IMR-90 (cell line): ENCODE measurements at regions not wholly inside any gene's neighbourhood (a gene's known extent, or its start where the extent isn't known, plus 50 kb on each side); places are given as distances from the start of the nearest gene placed in this dataset.
A peak's percentile ranks its signal among the peaks of the same experiment; 100 is the strongest.

Experiments used
- ATAC-seq: fragments of 200-7000 bp; cut with Tn5 transposase; 2 replicates; pipeline ENCODE4 v1.9.1; 2020; ENCODE audit warnings: low read depth, mild to moderate bottlenecking, moderate library complexity
- BruUV-seq: library from RNA; stranded (reverse); fragments of 400-500 nt; replicated peaks from 2 replicates; lab custom pipeline; 2021; lab: Mats Ljungman, UMichigan
- CTCF ChIA-PET: fragments of 300-600 bp; formaldehyde crosslinking; extraction: SDS; loops from one replicate; lab custom pipeline; 2021; ENCODE audit warnings: antibody characterized with exemption; lab: Yijun Ruan, JAX
- POLR2A ChIA-PET: fragments of 300-600 bp; sonication (Branson Sonifier 250); formaldehyde crosslinking; loops from one replicate; lab custom pipeline; 2022; ENCODE audit warnings: antibody characterized with exemption; ENCODE audit not compliant: unreplicated experiment; lab: Charles Lee
- DNase-seq: peaks from one replicate; pipeline ENCODE4 v3.0.0; 2013
- H2AFZ ChIP-seq: replicated peaks from 2 replicates; pipeline ENCODE3; 2013; ENCODE audit warnings: low read length, mild to moderate bottlenecking; ENCODE audit not compliant: poor library complexity
- H2AK5ac ChIP-seq: 2 replicates; pipeline ENCODE4 v1.6.1; 2013; ENCODE audit warnings: low read depth, low read length, inconsistent platforms
- H2AK9ac ChIP-seq: replicated peaks from 2 replicates; pipeline ENCODE3; 2013; ENCODE audit warnings: mild to moderate bottlenecking, low read depth, low read length, moderate library complexity; ENCODE audit not compliant: poor library complexity
- H2BK120ac ChIP-seq: 2 replicates; pipeline ENCODE4 v1.6.1; 2013; ENCODE audit warnings: low read depth, low read length, inconsistent platforms
- H2BK15ac ChIP-seq: 3 replicates; pipeline ENCODE4 v1.6.1; 2013; ENCODE audit warnings: low read depth, low read length, inconsistent platforms
- H2BK20ac ChIP-seq: 2 replicates; pipeline ENCODE4 v1.6.1; 2013; ENCODE audit warnings: low read depth, mild to moderate bottlenecking, inconsistent platforms, low read length, moderate library complexity
- H2BK5ac ChIP-seq: 2 replicates; pipeline ENCODE4 v1.6.1; 2013; ENCODE audit warnings: mild to moderate bottlenecking, low read depth, low read length, inconsistent platforms; ENCODE audit not compliant: poor library complexity, severe bottlenecking
- H3K14ac ChIP-seq: replicated peaks from 2 replicates; pipeline ENCODE4 v1.6.1; 2013; ENCODE audit warnings: low read depth, low read length, inconsistent platforms
- H3K18ac ChIP-seq: 2 replicates; pipeline ENCODE4 v1.6.1; 2013; ENCODE audit warnings: low read depth, low read length, control low read depth
- H3K23ac ChIP-seq: 2 replicates; pipeline ENCODE4 v1.6.1; 2013; ENCODE audit warnings: low read depth, low read length, inconsistent platforms
- H3K27ac ChIP-seq: 2 replicates; pipeline ENCODE4 v1.5.1; 2013; ENCODE audit warnings: mild to moderate bottlenecking, control low read depth, low read length; ENCODE audit not compliant: insufficient read depth
- H3K27me3 ChIP-seq: 2 replicates; pipeline ENCODE4 v1.6.1; 2013; ENCODE audit warnings: low read length; ENCODE audit not compliant: control insufficient read depth, insufficient read depth
- H3K36me3 ChIP-seq: 2 replicates; pipeline ENCODE4 v1.6.1; 2013; ENCODE audit warnings: low read length, mixed read lengths; ENCODE audit not compliant: control insufficient read depth, insufficient read depth
- H3K4ac ChIP-seq: 2 replicates; pipeline ENCODE4 v1.6.1; 2013; ENCODE audit warnings: low read depth, low read length, inconsistent platforms
- H3K4me1 ChIP-seq: 2 replicates; pipeline ENCODE4 v1.6.1; 2013; ENCODE audit warnings: low read length, mixed read lengths; ENCODE audit not compliant: control insufficient read depth, insufficient read depth
- H3K4me2 ChIP-seq: 2 replicates; pipeline ENCODE4 v1.6.1; 2013; ENCODE audit warnings: low read depth, mild to moderate bottlenecking, control low read depth, low read length, moderate library complexity
- H3K4me3 ChIP-seq: 2 replicates; pipeline ENCODE4 v1.5.1; 2013; ENCODE audit warnings: low read depth, mild to moderate bottlenecking, control low read depth, low read length, moderate library complexity; ENCODE audit not compliant: insufficient read depth
- H3K56ac ChIP-seq: 2 replicates; pipeline ENCODE4 v1.6.1; 2013; ENCODE audit warnings: low read length, inconsistent platforms; ENCODE audit not compliant: insufficient read depth; ENCODE audit errors: extremely low read depth
- H3K79me1 ChIP-seq, 2 experiments: 2 replicates each; pipeline ENCODE4 v1.6.1; 2013; ENCODE audit warnings: low read length in 2 of 2, inconsistent platforms in 1 of 2, low read depth in 1 of 2
- H3K9ac ChIP-seq: 2 replicates; pipeline ENCODE4 v1.6.1; 2013; ENCODE audit warnings: low read depth, low read length, control low read depth
- H3K9me1 ChIP-seq: 2 replicates; pipeline ENCODE4 v1.6.1; 2013; ENCODE audit warnings: low read length, inconsistent platforms; ENCODE audit not compliant: insufficient read depth
- H3K9me3 ChIP-seq: 2 replicates; pipeline ENCODE4 v1.6.1; 2013; ENCODE audit warnings: low read length; ENCODE audit not compliant: control insufficient read depth, insufficient read depth
- H4K20me1 ChIP-seq: 2 replicates; pipeline ENCODE4 v1.6.1; 2013; ENCODE audit warnings: low read length, inconsistent platforms; ENCODE audit not compliant: insufficient read depth
- H4K5ac ChIP-seq: 2 replicates; pipeline ENCODE4 v1.6.1; 2013; ENCODE audit warnings: mild to moderate bottlenecking, low read depth, low read length, control low read depth
- H4K8ac ChIP-seq, 2 experiments: 2 replicates each; pipeline ENCODE4 v1.6.1; 2013; ENCODE audit warnings: low read depth in 2 of 2, low read length in 2 of 2, control low read depth in 1 of 2, inconsistent platforms in 1 of 2
- H4K91ac ChIP-seq: 2 replicates; pipeline ENCODE4 v1.6.1; 2013; ENCODE audit warnings: low read depth, low read length, inconsistent platforms; ENCODE audit not compliant: insufficient read depth
- MAFK ChIP-seq: IDR thresholded peaks from 2 replicates; pipeline ENCODE4 v1.6.1; 2012; ENCODE audit warnings: low read depth, low read length, improper control_type of control experiment
- MAZ ChIP-seq: IDR thresholded peaks from 2 replicates; pipeline ENCODE4 v1.6.1; 2012; ENCODE audit warnings: low read depth, mild to moderate bottlenecking, low read length, improper control_type of control experiment, moderate library complexity, borderline replicate concordance
- RAD21 ChIP-seq: IDR thresholded peaks from 2 replicates; pipeline ENCODE4 v1.6.1; 2012; ENCODE audit warnings: low read length, improper control_type of control experiment
- RFX5 ChIP-seq: IDR thresholded peaks from 2 replicates; pipeline ENCODE4 v1.8.0; 2012; ENCODE audit warnings: low read depth, mild to moderate bottlenecking, low read length, moderate library complexity
- WGBS, 2 experiments: methylation state at CpG; one replicate each; pipeline versions ENCODE4 v1.1.5 to v1.1.7; 2013; ENCODE audit warnings: missing lambda C conversion rate in 2 of 2; ENCODE audit not compliant: insufficient read length in 1 of 2; ENCODE audit errors: extremely low coverage in 2 of 2; 5-methylcytosine and 5-hydroxymethylcytosine counted together
- dilution Hi-C: fragments of 300-500 bp; cut with HindIII; formaldehyde crosslinking; loops from one replicate; pipeline ENCODE4 v1.14.3; 2018; ENCODE audit warnings: low sequenced_read_pairs; ENCODE audit not compliant: unreplicated experiment
- in situ Hi-C: fragments of 300-500 bp; cut with MboI; formaldehyde crosslinking; loops from 3 replicates; pipeline ENCODE4 v1.14.3; 2019; ENCODE audit warnings: low sequenced_read_pairs, inconsistent platforms, mixed read lengths
- intact Hi-C: fragments of 100-400 bp; cut with micrococcal nuclease; formaldehyde crosslinking; loops from 2 replicates; pipeline ENCODE4 v1.10.0; 2022

GRCh38 chr16:86823125-86823524, 244.8 kb downstream of the FOXL1 start:
- dilution Hi-C loops: no loop called here
- Histone ChIP-seq H3K4me3 (no peak overlapping the region), H3K9me3 (no peaks in the 10 kb centered on the region), H3K14ac (no peak overlapping the region), H3K27ac (no peak overlapping the region), H3K23ac (no peak overlapping the region), H3K36me3 (no peaks in the 10 kb centered on the region), H2AFZ (no peak overlapping the region), H3K79me1 (no peaks in the 10 kb centered on the region), H3K18ac (no peak overlapping the region), H3K27me3 (peaks cover 48% of the 10 kb centered on the region), H2BK5ac (no peak overlapping the region), H2AK9ac (peak overlapping the region; percentile 15), H2AK5ac (no peak overlapping the region), H4K91ac (no peak overlapping the region), H4K5ac (no peak overlapping the region), H2BK120ac (no peak overlapping the region), H4K20me1 (no peaks in the 10 kb centered on the region), H3K9me1 (peaks cover 4% of the 10 kb centered on the region), H3K9ac (no peak overlapping the region), H3K4me1 (peaks cover 2% of the 10 kb centered on the region; the same call in 1 of the 2 replicates), H3K4ac (no peak overlapping the region), H2BK15ac (no peak overlapping the region), H4K8ac (no peak overlapping the region), H3K4me2 (no peak overlapping the region), H2BK20ac (no peak overlapping the region), H3K56ac (no peak overlapping the region)
- POLR2A ChIA-PET: no interaction called here
- BruUV-seq: no TSS peak
- intact Hi-C loops: no loop called here
- in situ Hi-C loops: no loop called here
- 60% methylated on average over 2 of the region's 8 CpGs; no CpG with 5 or more reads in 1 of the 2 experiments for WGBS, 2 experiments
- no peak for TF ChIP-seq MAZ
- TF ChIP-seq MAFK: no peak
- TF ChIP-seq RFX5: no peak
- TF ChIP-seq RAD21: no peak
- DNase-seq (no peak), ATAC-seq (no peak)
- CTCF ChIA-PET: interaction anchor here (1.0 kb wide), 1 partner anchor 10 kb away, joined by 3 read pairs; no protein-coding TSS in a partner anchor
